Middle frontal gyrus (tissue), 1 donor: ENCODE measurements at regions not wholly inside any gene's neighbourhood (a gene's known extent, or its start where the extent isn't known, plus 50 kb on each side); places are given as distances from the start of the nearest gene placed in this dataset.
"Not testable (repeated sequence)": the region's sequence is repeated elsewhere in the genome, so short reads cannot be mapped to it uniquely, and the experiment has no call there.

Experiments used
- DNase-seq: peaks from one replicate; pipeline ENCODE4 v3.0.0-alpha.2; 2015; ENCODE audit warnings: low spot score; ENCODE audit errors: extremely low spot score

DNA sequence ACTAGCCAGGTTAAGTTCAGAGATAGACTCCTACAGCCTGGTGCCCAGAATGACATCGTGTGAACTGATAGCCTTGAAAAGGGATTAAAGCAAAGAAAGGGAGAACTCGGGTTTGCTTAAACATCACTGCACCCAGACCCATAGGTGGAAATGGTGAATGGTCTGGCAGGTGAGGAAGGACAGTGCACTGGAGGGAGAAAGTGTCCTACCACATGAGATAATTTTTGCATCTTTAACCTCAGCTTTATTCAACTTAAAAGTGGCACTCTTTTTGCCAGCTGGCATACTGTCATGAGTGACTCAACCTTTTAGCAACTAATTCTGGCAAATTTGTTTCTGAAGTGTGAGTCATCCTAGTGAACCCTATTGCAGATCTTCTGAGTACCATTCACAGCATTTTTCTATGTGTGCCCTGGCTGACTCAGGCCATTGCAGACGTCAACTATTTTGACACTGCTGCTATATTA lies 53.0 kb upstream of the DAPP1 start:
- DNase-seq, result no peak

DNA sequence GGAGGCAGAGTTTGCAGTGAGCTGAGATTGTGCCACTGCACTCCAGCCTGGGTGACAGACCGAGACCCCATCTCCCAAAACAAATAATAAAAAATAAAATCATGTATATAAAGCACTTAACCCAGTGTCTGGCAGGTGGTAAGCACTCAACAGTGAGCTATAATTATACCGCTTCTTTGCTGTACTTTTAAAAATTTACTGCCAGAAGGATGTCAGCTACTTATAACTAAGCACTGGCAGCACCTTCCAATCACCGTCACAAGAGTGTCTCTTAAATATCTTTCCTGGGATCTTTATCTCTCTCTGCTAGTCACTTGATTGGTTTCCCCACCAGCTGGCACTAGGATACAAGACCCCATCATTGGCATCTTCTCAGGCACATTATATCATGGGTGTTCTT lies 53.9 kb upstream of the DAPP1 start:
- no peak for DNase-seq

- no peak for DNase-seq
These were observed 56.6 kb upstream of the DAPP1 start for GRCh38 chr4:99759988-99760387.

GRCh38 chr4:99759346-99759984 lies 57.2 kb upstream of the DAPP1 start:
- no peak for DNase-seq

GRCh38 chr4:99755223-99755944 lies 61.2 kb upstream of the DAPP1 start:
- DNase-seq, result peak; percentile 42

DNA sequence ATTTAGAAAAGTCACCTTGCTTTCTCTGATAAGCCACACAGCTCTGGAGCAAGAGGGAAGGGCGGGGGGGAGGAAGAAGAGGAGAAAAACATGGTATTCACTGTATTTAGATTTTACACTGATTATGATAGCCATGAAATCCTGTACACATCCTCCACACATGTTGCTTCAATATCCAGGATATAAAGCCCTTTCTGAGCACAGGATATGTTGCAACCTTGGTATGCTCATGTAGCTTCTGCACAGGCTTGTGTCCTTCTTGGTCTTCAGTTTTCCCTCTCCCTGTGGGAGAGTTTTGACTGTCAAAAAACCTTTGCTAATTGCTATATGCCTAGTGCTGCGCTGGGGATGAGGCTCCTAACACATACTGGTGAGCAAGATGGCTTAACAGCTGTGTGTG lies 61.9 kb upstream of the DAPP1 start:
- no peak for DNase-seq

DNA sequence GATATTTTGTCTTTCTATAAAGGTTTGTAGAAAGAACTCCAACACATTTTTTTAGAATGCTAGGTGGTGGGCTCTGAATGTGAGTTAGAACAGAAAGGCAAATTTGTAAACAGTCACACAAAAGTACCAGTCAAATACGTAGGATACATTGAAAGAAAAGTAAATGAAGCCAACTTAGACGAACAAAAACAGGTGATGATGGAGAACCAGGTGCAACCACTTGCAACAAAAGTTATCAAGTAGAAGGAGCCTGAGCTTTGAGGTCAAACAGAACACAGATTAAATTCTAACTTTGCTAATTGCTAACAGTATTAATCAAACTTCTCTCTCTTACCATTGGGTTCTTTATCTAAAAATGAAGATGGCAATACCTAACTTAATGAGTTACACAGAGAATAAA lies 62.7 kb upstream of the DAPP1 start:
- DNase-seq, result no peak

- no peak for DNase-seq
These were observed 66.9 kb upstream of the DAPP1 start for GRCh38 chr4:99749445-99750391.

GRCh38 chr4:99746443-99746842 lies 70.2 kb upstream of the DAPP1 start:
- no peak for DNase-seq

DNA sequence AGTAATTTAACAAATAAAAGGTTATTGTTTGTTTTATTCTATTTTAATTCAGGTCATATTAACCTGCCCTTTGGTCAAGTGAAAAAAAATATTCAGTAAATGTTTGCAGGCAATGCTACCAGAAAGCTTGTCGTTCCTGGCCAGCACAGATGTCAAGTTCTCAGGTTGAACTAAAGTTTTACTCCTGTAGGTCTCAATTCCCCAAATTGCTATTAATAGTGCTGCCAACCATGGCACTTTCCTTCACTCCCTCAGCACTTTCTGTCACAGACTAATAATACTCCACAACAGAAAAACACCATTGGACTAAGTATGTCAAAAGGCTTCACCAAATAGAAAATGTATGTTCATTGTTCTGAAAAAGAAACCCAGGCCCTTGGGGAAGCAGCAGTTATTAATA lies 79.2 kb upstream of the C4orf54 start:
- no peak for DNase-seq

DNA sequence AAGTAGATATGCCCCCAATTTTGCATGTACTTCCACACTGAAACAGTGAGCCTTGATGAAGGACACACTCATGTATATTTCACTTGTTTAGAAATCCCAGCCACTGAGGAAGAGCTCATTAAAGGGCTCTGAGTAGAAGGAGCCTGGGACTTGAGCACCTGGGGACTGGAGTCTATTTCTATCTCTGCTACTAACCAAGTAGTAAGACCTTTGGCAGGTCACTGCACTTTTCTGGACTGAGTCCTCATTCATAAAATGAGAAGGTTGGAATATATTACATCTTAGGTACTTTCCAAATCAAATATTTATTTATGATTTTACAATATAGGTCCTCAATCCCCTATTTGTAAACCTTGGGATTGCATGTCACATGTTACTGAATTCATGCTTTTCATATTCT lies 78.2 kb upstream of the C4orf54 start:
- DNase-seq, result no peak

GRCh38 chr4:99734583-99735322 lies 77.1 kb upstream of the C4orf54 start:
- DNase-seq, result no peak

DNA sequence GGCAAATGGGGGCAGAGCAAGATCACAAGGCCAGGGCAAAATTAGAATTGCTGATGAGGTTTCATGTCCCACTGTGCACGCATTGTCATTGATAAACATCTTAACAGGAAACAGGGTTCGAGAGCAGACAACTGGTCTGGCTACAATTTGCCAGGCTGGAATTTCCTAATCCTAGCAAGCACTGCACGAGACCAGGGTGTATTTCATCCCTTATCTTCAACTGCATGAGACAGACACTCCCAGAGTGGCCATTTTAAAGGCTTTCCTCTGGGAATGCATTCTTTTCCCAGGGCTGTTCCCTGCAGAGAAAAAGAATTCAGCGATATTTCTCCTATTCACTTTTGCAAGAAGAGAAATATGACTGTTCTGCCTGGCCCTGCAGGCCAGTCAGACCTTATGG lies 75.8 kb upstream of the C4orf54 start:
- DNase-seq, result not testable (repeated sequence)

DNA sequence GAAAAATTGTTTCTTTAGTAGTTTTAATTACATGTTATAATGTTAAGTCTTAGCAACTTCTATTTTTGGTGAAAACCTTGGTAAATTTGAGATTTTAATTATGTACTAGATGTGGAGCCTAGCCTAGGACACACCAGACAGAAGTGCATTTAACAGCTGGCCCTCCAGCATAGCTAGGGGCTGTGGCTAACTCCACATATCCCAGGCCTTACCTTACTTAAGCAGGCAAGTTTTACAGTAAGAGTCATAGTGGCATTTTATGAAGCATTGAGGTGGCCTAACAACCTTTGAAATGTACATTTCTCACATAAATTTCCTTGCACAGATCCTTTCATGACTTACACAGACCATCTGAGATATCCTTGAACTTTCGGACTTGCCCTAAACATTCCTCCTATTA lies 71.6 kb upstream of the C4orf54 start:
- no peak for DNase-seq

GRCh38 chr4:99724067-99724466 lies 66.4 kb upstream of the C4orf54 start:
- no peak for DNase-seq

DNA sequence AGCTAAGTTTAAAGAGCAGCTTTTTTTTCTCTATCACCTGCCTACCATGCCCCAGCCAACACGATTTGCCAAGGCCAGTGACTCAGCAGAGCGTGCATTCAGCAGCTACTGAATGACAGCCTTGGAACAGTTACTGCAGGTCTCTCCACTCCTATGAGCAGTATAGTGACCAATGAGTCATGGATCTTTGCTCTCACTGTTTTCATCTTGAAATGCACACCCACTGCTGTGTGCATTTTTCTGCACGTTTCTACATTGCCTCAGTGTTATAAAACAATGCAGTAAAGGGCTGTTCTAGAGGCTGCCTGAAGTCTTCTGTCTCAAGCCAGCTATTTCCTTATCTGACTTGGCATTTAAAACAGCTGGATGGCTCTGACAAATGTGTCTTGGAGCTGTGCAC lies 66.0 kb upstream of the C4orf54 start:
- no peak for DNase-seq

GRCh38 chr4:99722725-99723124 lies 65.1 kb upstream of the C4orf54 start:
- no peak for DNase-seq

DNA sequence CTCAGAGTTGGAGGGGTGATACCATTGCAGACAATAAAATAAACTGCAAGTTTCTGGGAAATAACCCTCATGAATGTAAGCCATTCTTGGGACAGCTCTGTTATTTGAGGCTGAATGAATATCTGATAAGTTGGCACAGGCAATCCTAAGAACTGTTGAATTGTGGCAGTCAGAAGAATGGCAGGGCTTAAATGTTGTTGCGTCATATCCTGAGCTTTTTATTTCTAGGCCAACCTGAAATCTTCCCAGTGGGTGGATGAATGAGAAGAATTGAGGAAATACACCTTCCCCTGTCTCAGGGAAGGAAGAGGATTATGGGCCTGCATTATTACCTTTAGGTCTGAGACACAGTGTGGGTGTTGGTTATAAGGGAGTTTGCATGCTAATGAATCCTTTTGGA lies 64.4 kb upstream of the C4orf54 start:
- no peak for DNase-seq

GRCh38 chr4:99720206-99720605 lies 62.6 kb upstream of the C4orf54 start:
- no peak for DNase-seq

GRCh38 chr4:99716996-99717395 lies 59.4 kb upstream of the C4orf54 start:
- no peak for DNase-seq

- DNase-seq, result no peak
These were observed 57.7 kb upstream of the C4orf54 start for GRCh38 chr4:99715286-99715685.
